ENCODE measurements at regions not wholly inside any gene's neighbourhood (a gene's known extent, or its start where the extent isn't known, plus 50 kb on each side); places are given as distances from the start of the nearest gene placed in this dataset.

GRCh38 chr13:78228940-78229339 lies 310.3 kb upstream of the EDNRB start:
- Histone ChIP-seq H3K9me3 (ENCODE audit: low read depth) (no peaks in the 10 kb centered on the region), H3K9ac (no peak overlapping the region), H2AFZ (replicated peaks) (no peak overlapping the region), H3F3A (ENCODE audit: low read depth) (no peaks in the 10 kb centered on the region), H3K27ac (no peak overlapping the region), H3K27me3 (no peaks in the 10 kb centered on the region), H3K79me2 (ENCODE audit: low read depth) (no peaks in the 10 kb centered on the region), H4K20me1 (ENCODE audit: low read depth) (no peaks in the 10 kb centered on the region), H3K4me2 (no peak overlapping the region), H3K4me3 (no peak overlapping the region), H3K4me1 (peaks cover 6% of the 10 kb centered on the region), H3K36me3 (no peaks in the 10 kb centered on the region)
- no peaks in the 10 kb centered on the region for H3K36me3 Mint-ChIP-seq
- peaks cover 6% of the 10 kb centered on the region for H3K4me1 Mint-ChIP-seq
- no peak overlapping the region for H3K4me3 Mint-ChIP-seq
- no peak for TF ChIP-seq EZH2phosphoT487 (IDR thresholded peaks at IDR 0.05)
- no peak for TF ChIP-seq EZH2 (IDR thresholded peaks at IDR 0.05)
- TF ChIP-seq CTCF (IDR thresholded peaks at IDR 0.05) = no peak
- H3K9me3 Mint-ChIP-seq = no peaks in the 10 kb centered on the region
- no peak for DNase-seq (ENCODE audit: low spot score)
- peaks cover 2% of the 10 kb centered on the region for H3K27me3 Mint-ChIP-seq (ENCODE audit: insufficient read depth, low read depth)
- no peak overlapping the region for H3K27ac Mint-ChIP-seq

- peaks cover 6% of the 10 kb centered on the region for H3K4me1 Mint-ChIP-seq
- Histone ChIP-seq H3K9ac (no peak overlapping the region), H3K27ac (no peak overlapping the region), H3K4me3 (no peak overlapping the region), H3F3A (ENCODE audit: low read depth) (no peaks in the 10 kb centered on the region), H3K4me2 (no peak overlapping the region), H3K36me3 (no peaks in the 10 kb centered on the region), H3K79me2 (ENCODE audit: low read depth) (no peaks in the 10 kb centered on the region), H3K9me3 (ENCODE audit: low read depth) (no peaks in the 10 kb centered on the region), H3K4me1 (peaks cover 6% of the 10 kb centered on the region), H3K27me3 (no peaks in the 10 kb centered on the region), H2AFZ (replicated peaks) (no peak overlapping the region), H4K20me1 (ENCODE audit: low read depth) (no peaks in the 10 kb centered on the region)
- H3K9me3 Mint-ChIP-seq = no peaks in the 10 kb centered on the region
- TF ChIP-seq EZH2 (IDR thresholded peaks at IDR 0.05) (no peak), EZH2phosphoT487 (IDR thresholded peaks at IDR 0.05) (no peak), CTCF (IDR thresholded peaks at IDR 0.05) (no peak)
- H3K27ac Mint-ChIP-seq = no peak overlapping the region
- H3K4me3 Mint-ChIP-seq = no peak overlapping the region
- H3K27me3 Mint-ChIP-seq (ENCODE audit: insufficient read depth, low read depth) = peaks cover 2% of the 10 kb centered on the region
- DNase-seq (ENCODE audit: low spot score) = no peak
- H3K36me3 Mint-ChIP-seq = no peaks in the 10 kb centered on the region
These were observed 309.6 kb upstream of the EDNRB start for GRCh38 chr13:78228211-78228610.

GRCh38 chr13:78227709-78228108 lies 309.1 kb upstream of the EDNRB start:
- H3K27me3 Mint-ChIP-seq (ENCODE audit: insufficient read depth, low read depth) = peaks cover 2% of the 10 kb centered on the region
- DNase-seq (ENCODE audit: low spot score) = no peak
- H3K36me3 Mint-ChIP-seq = no peaks in the 10 kb centered on the region

More at GRCh38 chr13:78227709-78228108, 309.1 kb upstream of the EDNRB start:
- Histone ChIP-seq H3K9me3 (ENCODE audit: low read depth) (no peaks in the 10 kb centered on the region), H3K4me3 (no peak overlapping the region), H2AFZ (replicated peaks) (no peak overlapping the region), H3K36me3 (no peaks in the 10 kb centered on the region), H3F3A (ENCODE audit: low read depth) (no peaks in the 10 kb centered on the region), H3K9ac (no peak overlapping the region), H3K4me1 (peaks cover 6% of the 10 kb centered on the region), H3K79me2 (ENCODE audit: low read depth) (no peaks in the 10 kb centered on the region), H3K27ac (no peak overlapping the region), H3K4me2 (no peak overlapping the region), H4K20me1 (ENCODE audit: low read depth) (no peaks in the 10 kb centered on the region), H3K27me3 (no peaks in the 10 kb centered on the region)
- Mint-ChIP-seq H3K4me1 (peaks cover 4% of the 10 kb centered on the region), H3K27ac (no peak overlapping the region), H3K4me3 (no peak overlapping the region), H3K9me3 (no peaks in the 10 kb centered on the region)
- no peak for TF ChIP-seq EZH2 (IDR thresholded peaks at IDR 0.05)
- TF ChIP-seq CTCF (IDR thresholded peaks at IDR 0.05) = no peak
- no peak for TF ChIP-seq EZH2phosphoT487 (IDR thresholded peaks at IDR 0.05)

Data from neural progenitor cell (in vitro differentiated cells).